ENCODE measurements at regions not wholly inside any gene's neighbourhood (a gene's known extent, or its start where the extent isn't known, plus 50 kb on each side); places are given as distances from the start of the nearest gene placed in this dataset.

DNA sequence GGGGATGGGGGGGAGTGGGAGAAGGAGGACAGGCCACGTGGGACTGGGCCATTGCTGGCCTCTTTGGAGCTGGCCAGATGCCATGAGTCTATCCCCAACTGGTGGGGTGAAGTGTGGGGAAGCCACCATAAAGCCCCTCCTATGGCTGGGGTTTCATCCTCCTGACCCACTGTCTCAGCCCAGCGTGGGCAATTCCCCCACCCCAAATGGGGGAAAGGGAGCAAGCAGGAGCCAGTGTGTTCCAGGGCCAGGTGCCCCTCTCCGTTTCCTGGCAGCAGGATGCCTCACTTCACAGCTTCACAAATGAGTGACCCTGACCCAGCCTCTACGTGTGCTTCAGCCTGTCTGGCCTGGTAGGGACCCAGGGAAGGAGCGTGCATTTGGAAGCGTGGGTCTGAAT is 474.7 kb upstream of the HS6ST1 start:
- H3F3A ChIP-seq (replicated peaks; ENCODE audit: insufficient read depth): no peaks in the 10 kb centered on the region
- no peaks in the 10 kb centered on the region; a peak in 1 of 4 replicates for H3K4me1 ChIP-seq (ENCODE audit: control insufficient read depth in 1 of 2, insufficient read depth in 2 of 2, low read depth in 1 of 2, low read length in 1 of 2)
- 29% methylated on average over 6 of the region's 6 CpGs for WGBS (ENCODE audit: low lambda C conversion rate)
- ChIA-PET POLR2A (no interaction called here), CTCF (no interaction called here)
- H3K4me2 ChIP-seq: no peak overlapping the region
- H3K27ac ChIP-seq (ENCODE audit: low read depth in 2 of 2, low read length in 1 of 2): no peak overlapping the region
- no peak for TF ChIP-seq JUND (IDR thresholded peaks at IDR 0.05)
- TF ChIP-seq MEF2A (IDR thresholded peaks at IDR 0.05; ENCODE audit: borderline replicate concordance, low read depth): no peak
- no peak for TF ChIP-seq FOXM1 (IDR thresholded peaks at IDR 0.05; ENCODE audit: low read depth)
- no peak for TF ChIP-seq GABPA (IDR thresholded peaks at IDR 0.05; ENCODE audit: low read depth)
- no peaks in the 10 kb centered on the region for H3K9me3 ChIP-seq
- no peak for DNase-seq
- H3K9me2 ChIP-seq: no peaks in the 10 kb centered on the region
- H4K20me1 ChIP-seq (ENCODE audit: insufficient read depth): no peaks in the 10 kb centered on the region
- no peaks in the 10 kb centered on the region for H3K36me3 ChIP-seq (replicated peaks in 1 of 2; ENCODE audit: control insufficient read depth in 1 of 2, insufficient read depth in 2 of 2, low read length in 1 of 2)
- no peak overlapping the region for H3K4me3 ChIP-seq (ENCODE audit: low read depth in 2 of 2, low read length in 1 of 2)
- no peak overlapping the region for H2AFZ ChIP-seq (ENCODE audit: low read depth)
- H3K9ac ChIP-seq: no peak overlapping the region
- H3K27me3 ChIP-seq (ENCODE audit: insufficient read depth): no peaks in the 10 kb centered on the region
- no peaks in the 10 kb centered on the region for H3K79me2 ChIP-seq (ENCODE audit: insufficient read depth)

DNA sequence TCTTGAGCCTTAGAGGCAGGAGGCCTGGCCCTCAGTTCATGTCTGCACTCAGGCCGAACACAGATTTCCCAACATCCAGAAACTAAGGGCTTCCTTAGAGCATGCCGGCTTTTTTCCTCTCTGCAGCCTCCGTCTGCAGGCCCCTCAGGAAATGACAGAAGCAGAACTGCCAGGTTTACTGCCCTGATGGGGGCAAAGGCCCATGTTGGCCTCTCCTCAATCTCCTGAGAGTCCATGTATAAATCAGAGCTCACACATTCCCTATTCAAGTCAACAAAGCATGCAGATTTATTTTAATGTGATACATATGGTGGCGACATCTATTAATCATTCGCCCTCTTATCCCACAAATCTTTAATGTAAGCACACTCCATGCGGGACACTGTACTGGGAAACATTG is 475.6 kb upstream of the HS6ST1 start:
- Histone ChIP-seq H3K27me3 (ENCODE audit: insufficient read depth) (no peaks in the 10 kb centered on the region), H3K4me3 (ENCODE audit: low read depth in 2 of 2, low read length in 1 of 2) (no peak overlapping the region), H3F3A (replicated peaks; ENCODE audit: insufficient read depth) (no peaks in the 10 kb centered on the region), H3K79me2 (ENCODE audit: insufficient read depth) (no peaks in the 10 kb centered on the region), H3K9me2 (no peaks in the 10 kb centered on the region), H2AFZ (ENCODE audit: low read depth) (no peak overlapping the region), H3K4me2 (no peak overlapping the region), H3K27ac (ENCODE audit: low read depth in 2 of 2, low read length in 1 of 2) (no peak overlapping the region), H3K4me1 (ENCODE audit: control insufficient read depth in 1 of 2, insufficient read depth in 2 of 2, low read depth in 1 of 2, low read length in 1 of 2) (no peaks in the 10 kb centered on the region; a peak in 1 of 4 replicates), H3K9me3 (no peaks in the 10 kb centered on the region), H4K20me1 (ENCODE audit: insufficient read depth) (no peaks in the 10 kb centered on the region), H3K9ac (no peak overlapping the region), H3K36me3 (replicated peaks in 1 of 2; ENCODE audit: control insufficient read depth in 1 of 2, insufficient read depth in 2 of 2, low read length in 1 of 2) (no peaks in the 10 kb centered on the region)
- TF ChIP-seq CHD2 (IDR thresholded peaks at IDR 0.05; ENCODE audit: low read length, partially characterized antibody) (no peak), TCF12 (IDR thresholded peaks at IDR 0.05) (no peak), RXRA (IDR thresholded peaks at IDR 0.05; ENCODE audit: borderline replicate concordance, low read depth) (no peak), ELF1 (IDR thresholded peaks at IDR 0.05) (no peak), USF1 (IDR thresholded peaks at IDR 0.05; ENCODE audit: borderline replicate concordance, low read depth) (no peak), TAF1 (IDR thresholded peaks at IDR 0.05; ENCODE audit: borderline replicate concordance, low read depth, low read length) (no peak), GABPA (IDR thresholded peaks at IDR 0.05; ENCODE audit: low read depth) (no peak), RFX5 (IDR thresholded peaks at IDR 0.05; ENCODE audit: low read length) (no peak), EZH2phosphoT487 (IDR thresholded peaks at IDR 0.05; ENCODE audit: borderline replicate concordance, low read depth) (no peak), CTCF (IDR thresholded peaks at IDR 0.05) (no peak), SMC3 (IDR thresholded peaks at IDR 0.05; ENCODE audit: low read depth, low read length) (no peak), MAX (IDR thresholded peaks at IDR 0.05; ENCODE audit: low read depth) (no peak), TEAD4 (IDR thresholded peaks at IDR 0.05; ENCODE audit: borderline replicate concordance, insufficient read depth) (no peak), FOXM1 (IDR thresholded peaks at IDR 0.05; ENCODE audit: low read depth) (no peak), RCOR1 (IDR thresholded peaks at IDR 0.05; ENCODE audit: low read length) (no peak), JUND (IDR thresholded peaks at IDR 0.05) (no peak), ZBTB33 (IDR thresholded peaks at IDR 0.05; ENCODE audit: borderline replicate concordance, low read depth) (no peak)
- ChIA-PET POLR2A (no interaction called here), CTCF (interaction anchor here (0.8 kb wide), 1 partner anchor 39 kb away, joined by 5 read pairs; no protein-coding TSS in a partner anchor)
- no peak for DNase-seq
- 37% methylated on average over 6 of the region's 6 CpGs for WGBS (ENCODE audit: low lambda C conversion rate)

Data from SK-N-SH (cell line).